GM18519 (cell line): ENCODE measurements at regions not wholly inside any gene's neighbourhood (a gene's known extent, or its start where the extent isn't known, plus 50 kb on each side); places are given as distances from the start of the nearest gene placed in this dataset.
A peak's percentile ranks its signal among the peaks of the same experiment; 100 is the strongest.

Experiments used
- ATAC-seq: cut with Tn5 transposase; IDR thresholded peaks from one replicate; pipeline ENCODE4 v1.9.1; 2021; ENCODE audit warnings: mild to moderate bottlenecking, moderate library complexity; ENCODE audit not compliant: unreplicated experiment, low FRiP score

DNA sequence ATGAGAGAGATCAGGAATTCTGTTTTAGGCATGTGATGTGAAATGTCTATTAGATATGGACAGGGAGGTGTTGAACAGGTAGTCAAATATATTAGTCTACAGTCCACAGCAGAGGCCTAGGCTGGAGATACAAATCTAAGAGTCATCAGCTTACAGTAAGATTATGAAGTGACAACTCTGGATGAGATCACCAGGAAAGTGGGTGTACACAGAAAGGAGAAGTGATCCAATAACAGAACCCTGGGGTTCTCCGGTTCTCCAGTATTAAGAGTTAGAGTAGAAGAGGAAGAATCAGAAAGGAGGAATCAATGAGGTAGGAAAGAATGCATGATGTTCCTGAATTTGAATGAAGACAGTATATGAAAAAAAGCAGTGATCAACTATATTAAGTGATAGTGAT, 362.3 kb downstream of the FIGN start:
- no peak for ATAC-seq

DNA sequence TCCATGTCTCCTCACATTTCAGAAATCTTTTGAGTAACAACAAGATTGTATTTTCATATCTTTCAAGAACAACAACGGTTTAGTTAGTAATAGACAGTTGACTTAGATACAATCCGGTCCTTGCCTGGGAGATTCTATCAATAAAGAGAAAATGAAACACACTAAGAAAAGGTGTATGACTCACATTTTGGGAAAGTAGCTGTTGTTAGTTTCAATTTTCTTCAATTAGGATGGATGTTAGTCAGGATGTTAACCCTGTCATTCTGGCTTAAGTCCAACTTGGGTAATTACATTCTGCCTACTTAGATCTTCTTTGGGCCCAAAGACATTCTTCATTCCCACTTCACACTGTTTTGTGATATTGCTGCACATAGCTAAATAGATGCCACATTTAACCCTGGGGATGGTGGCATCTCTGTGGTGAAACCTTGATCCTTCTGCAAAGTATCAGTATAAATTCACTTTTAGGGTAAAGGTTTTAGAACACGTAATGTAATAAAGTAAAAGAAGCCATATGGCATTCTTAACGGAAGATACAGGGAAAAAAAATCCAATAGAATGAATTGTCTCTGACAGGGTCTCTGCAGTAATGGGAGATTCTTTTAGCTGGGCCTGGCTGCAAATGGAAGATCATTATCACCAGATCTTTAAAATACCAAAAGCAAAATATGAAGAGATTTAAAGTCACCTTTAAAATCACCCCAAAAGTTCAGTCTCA, 365.5 kb downstream of the FIGN start:
- no peak for ATAC-seq

DNA sequence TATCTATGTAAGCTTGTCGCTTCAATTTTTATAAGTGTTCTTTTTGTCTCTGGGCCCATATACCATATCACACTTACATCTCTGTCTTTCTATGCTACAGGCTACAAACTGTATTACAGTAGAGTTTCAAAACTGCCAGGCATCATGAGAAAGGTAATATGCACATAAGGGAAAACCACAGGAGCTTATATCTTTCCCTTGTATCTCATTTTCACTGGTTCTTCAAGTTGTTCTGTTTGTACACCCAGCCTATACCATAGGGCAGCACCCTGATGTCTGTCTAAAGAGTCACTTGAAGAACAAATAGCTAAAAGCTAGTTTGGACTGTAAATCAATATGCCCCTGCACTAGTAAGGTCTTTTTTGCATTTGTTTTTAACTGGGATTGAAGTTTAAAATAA, 366.7 kb downstream of the FIGN start:
- ATAC-seq, result no peak

DNA sequence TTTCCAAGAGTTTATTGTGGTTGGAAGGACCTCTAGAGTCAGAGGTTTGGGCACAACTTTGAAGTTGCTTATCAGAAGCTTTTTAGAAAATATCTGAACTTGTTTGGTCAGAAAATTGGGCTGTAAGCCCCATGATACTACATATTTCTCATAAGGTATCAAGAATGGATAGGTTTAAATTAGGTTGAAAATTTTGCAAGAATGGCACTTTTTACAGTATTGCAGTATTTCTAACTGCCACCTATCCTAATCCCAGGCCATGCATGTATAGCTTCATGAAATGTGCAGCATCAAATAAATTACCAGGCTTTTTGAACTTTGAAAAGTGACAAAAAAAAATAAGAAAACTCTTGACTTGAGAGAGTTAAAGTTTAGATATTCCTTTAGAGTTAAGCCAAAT, 367.2 kb downstream of the FIGN start:
- ATAC-seq, result no peak

DNA sequence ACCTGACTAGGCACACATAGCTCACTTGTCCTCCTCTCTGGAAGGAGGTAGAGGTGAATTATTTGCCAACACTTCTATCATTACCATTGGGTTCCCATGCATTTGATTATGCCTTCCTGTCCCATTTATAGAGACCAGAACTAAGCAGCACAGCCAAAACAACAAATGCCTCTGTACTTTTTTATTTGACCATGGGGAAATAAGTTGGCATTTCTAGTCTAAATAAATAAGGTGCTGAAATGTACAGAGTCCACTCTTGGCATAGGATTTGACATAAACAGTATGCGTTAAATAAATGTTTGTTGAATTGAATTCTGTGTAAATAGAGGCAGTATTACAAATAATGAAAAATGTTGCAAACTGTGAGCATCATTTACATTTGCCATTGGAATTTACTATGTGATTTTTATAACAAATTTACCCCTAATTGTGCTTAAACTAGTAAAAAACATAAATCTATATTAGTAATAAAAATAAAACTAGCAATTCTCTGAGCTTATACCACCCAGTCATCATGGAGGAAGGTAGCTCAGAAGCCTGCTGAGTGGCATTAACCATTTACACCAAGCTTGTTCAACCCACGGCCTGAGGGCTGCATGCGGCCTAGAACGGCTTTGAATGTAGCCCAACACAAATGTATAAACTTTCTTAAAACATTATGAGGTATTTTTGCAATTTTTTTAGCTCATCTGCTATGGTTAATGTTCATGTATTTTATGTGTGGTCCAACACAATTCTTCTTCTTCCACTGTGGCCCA, 367.8 kb downstream of the FIGN start:
- ATAC-seq, result no peak

DNA sequence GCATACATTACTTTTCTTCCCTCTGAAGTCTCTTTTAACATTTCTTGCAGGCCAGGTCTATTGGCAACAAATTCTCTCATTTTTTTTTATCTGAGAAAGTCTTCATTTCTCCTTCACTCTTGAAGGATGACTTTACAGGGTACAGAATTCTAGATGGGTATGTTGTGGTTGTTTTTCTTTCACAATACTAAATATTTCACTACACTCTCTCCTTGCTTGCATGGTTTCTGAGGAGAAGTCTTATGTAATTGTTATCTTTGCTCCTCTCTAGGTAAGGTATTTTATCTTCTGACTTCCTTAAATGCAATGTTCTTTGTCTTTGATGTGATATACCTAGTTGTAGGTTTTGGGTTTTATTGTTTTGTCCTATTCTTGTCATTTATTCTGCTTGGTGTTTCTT, 371.1 kb downstream of the FIGN start:
- ATAC-seq, result no peak

DNA sequence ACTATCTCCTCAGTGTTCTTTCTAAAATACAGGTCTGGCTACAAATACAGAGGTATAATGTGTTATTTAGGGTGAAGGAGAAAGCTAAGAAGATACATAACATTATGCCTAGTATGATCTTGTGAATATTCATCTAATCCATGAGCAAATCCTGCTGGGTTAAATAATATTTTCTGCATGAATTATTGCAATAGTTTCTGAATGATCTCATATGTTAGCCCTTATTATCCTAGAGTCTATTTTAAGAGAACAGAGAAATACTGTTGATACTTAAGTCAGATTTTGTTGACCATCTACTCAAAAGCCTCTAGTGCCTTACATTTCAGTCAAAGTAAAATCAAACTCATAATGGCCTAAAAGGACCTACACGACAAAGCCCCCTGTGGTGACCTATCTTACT, 382.3 kb downstream of the FIGN start:
- no peak for ATAC-seq

DNA sequence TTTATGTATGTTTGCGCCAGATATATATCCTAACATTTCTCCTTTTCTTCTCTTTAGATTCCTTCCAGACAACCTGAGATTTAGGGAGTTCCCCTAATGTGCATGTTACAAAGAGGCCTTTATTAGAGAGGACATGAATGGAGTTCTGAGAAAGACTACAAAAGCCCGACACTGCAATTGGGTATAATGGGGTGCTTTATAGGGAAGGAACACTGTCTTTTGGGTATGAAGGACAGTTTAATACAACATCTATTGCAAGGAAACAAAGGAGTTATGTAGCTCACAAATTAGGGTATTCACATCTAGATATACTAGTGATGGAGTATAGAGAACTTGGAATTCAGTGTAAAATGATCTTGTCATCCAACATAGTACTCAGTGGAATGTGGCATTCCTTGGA, 383.8 kb downstream of the FIGN start:
- ATAC-seq, result no peak

DNA sequence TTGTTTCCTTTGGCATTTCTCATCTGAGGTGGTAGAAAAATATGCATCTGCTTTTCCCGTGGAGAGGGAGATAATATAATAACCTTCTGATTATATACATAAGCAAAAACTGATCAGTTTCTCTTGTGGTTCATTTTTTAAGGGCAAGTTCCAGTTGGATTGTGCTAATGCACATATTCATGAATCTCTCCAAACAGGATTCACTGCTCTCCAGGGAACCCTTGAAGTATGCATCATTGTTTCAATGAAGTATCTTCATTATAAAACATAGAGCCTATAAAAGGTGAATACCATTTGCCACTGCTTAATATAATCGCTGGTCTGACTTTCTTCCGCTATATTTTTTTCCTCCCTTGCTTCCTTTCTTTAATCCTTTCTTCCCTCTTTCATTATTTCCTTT, 384.7 kb downstream of the FIGN start:
- no peak for ATAC-seq

DNA sequence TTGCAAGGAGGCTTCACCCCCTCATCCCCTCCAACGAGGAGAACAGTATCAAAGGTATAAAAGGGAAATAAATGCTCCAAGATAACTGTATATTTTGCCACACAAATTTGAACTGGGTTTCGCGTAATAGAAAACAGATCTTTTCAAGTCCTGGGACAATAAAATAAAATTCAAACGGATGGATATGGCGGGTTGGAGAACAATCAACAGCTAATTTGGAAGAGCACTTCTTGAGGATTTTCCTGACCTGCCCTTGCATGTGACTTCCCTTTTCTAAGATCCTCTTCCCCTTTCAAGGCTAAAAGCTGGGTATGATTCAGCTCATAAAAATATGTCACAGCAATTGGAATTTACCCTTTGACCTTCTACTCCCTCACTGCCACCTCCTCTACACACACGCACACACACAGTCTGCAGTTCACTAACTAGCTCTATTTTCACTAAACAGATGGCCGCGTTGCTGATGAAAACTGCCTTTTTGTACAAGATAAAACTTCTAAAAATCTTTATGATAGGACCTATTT, 386.9 kb downstream of the FIGN start:
- ATAC-seq, result no peak

DNA sequence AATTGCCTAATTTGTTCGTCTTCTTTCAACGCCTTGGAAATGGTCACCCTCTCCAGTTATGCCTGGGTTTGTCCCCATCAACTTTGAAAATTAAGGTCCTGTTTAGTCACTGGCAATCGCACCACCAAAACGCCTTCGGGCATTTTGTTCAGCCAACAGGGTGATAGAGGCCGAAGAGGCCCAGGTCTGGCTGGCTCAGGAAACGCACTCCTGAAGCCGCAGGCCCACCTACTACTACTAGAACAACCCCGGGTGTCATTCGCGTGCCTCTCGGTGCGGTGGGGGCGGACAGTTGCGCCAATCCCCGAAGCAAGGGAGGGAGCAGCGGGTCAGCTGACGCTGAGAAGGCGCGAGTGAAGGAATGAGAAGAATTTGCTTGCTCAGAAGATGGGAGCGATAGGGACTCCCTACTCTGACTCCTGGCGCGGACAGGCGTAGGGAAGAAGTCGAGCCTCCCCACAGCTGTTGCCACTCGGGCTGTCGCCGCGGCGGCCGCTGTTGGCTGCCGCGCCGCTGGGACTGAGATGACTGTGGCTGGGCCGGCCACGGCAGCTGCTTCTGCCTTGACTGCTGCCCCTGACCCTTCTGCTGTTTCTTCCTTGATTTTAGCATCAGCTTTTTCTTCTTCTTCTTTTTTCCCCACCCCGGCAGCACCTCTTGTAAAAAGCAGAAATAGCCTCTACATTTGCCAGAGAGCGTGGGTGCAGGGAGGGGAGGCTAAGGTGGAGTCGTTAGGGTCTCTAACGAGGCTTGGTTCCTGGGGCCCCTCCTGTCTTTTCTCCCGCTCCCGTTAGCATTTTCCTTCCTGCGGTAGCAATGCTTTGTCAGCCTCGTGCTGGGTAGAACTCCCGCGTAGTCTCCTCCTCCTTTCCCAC, 387.6 kb downstream of the FIGN start:
- no peak for ATAC-seq

DNA sequence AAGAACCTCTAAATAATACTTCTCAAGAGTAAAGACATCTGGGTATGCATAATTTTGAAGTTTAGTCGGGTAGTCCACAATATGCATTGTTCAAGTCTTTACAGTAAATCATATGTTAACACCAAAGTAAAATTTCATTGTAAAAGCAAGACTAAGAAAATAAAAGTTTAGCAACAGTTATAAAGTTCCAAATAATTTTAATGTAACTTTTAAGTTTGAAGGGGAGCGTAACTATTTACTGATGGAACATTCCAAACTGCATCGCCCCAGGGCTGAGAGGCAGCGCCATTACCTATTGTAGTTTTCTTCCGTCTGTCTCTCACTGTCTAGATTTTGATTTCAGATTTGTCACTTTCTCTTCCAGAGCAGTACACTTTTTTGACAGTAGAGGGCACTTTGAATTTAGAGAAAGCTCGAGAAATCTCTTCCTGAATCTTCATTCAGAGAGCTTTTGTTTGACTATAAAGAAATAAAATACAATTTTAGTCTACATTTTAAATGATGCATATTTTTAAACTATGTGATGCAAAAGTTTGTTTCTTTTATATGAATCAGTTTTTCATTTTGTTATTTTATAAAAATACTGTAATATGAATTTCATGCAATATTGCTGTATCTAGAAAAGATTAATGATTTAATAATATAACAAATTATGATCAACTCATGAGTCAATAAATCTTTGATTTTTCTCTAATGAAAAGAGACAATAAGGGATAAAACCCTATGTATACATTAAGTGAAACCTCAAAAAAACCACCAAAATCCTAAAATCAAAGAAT, 389.8 kb downstream of the FIGN start:
- ATAC-seq, result peak; percentile 84

DNA sequence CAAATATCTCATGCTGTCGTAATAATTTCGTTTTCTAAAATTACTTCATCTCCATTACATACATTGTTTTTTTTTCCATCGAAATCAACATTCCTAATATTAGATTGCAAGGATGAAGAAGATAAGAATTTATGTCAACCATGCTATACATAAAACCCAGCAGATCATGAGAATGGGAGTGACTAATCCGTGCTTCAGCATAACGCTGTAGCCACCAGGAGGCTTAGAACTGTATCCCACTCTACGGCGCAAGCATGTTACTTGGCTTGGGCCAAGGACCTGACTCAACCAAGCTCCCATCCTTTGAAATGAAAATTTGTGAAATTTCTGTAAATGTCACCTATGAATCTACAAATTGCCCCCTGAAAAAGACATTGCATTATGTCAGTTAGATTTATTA, 392.5 kb downstream of the FIGN start:
- no peak for ATAC-seq

DNA sequence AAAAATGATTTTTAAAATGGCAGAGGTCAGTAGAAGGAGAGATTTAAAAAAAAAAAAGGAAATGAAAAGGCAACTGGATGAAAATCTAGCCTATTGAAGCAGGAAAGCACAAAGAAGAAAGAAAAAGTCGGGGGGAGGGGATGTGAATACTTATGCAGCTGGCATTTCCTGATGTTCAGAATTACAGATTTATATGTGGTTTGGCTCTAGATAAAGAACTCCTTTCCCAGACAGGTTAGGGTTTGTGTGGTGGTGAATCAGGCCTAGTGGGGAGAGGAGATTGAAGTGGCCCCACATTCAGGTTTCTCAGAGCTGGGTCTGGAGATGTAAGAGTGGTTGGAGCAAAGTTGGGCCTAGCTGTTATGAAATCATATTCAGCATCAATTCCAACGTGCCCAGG, 394.4 kb downstream of the FIGN start:
- no peak for ATAC-seq

DNA sequence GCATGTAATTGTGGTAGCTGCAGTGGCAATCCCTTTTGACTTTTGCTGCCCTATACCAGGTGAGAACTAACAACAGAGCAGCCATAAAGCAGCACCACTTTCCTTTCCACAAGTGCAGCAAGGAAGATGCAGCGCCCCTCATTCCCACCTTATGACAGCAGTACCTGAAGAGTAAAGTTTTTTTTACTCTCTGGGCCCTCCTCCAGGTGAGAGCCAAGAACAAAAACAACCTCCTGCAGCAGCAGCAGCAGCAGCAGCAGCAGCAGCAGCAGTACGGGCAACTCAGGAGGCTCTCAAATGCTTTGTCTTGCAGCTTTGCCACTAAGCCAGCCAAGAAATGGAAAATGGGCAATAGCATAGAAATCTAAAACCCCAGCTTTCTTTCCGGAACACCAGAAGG, 397.5 kb downstream of the FIGN start:
- no peak for ATAC-seq

DNA sequence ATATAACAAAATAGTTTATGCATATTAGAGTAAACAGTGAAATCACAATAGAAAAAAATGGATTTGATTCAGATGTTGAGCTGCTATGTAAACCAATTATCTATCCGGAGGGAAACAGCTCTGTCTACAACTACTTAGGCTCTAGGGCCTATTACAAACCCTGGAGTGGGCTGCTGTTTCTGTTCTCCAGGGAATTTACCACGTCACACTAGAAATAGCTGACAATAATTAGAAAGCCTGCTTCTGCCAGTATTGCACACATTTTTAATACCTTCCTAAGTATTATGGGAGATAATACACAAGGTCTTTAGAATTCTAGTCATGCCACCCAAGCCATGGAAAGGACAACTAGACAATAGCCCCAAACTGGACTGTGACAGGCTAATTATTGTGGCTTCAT, 411.1 kb downstream of the FIGN start:
- ATAC-seq, result no peak

DNA sequence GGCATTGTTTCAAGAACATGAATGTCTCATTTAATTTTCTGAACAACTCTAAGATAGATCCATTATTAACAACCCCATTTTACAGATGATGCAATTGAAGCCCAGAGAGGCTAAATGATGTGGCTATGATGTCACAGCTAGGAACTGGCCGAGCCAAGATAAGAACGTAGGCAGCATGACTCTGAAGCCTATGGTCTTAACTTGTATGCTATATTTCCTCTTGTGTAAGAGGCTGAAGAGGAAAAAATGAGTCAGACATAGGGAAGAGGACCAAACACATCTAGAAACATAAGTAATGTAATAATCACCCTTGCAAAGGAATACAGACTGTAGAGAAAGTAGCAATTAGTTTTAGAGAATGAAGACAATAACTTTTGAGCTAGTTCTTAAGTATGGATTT, 416.8 kb downstream of the FIGN start:
- ATAC-seq, result no peak

DNA sequence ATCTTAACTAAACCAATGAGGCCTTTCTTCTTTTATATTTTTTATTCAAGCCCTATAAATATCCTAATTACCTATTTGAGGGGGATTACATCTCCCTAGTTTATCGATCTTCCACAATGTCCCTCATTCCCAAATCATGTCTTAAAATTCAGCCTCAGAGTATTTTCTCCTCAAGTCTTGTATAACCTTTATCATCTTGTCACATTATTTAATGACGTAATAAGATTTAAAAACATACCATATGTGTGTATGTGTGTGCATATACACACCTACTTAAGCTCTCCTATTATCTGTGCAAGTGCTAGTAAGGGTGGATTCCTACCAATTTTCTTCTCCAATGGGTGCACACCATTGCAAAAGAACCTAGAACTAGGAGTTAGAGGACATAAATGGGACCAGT, 421.1 kb downstream of the FIGN start:
- no peak for ATAC-seq

DNA sequence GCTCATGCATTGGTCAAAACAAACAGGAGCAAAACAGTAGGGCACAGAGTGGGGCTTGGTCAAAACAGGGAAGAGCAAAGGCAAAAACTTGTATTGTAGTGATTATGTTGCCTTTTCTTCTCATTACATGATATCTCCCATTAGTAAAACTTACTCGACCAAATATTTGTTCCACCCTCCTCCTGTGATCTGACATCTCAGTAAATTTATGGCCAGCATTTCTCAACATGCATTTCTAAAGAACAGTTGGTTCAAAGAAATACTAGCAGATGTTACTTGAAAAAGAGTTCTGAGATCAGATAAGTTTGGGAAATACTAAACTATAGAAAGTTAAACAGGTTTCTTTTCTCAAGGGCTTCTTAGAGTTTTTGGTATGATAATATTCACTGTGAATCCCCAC, 423.1 kb downstream of the FIGN start:
- no peak for ATAC-seq

DNA sequence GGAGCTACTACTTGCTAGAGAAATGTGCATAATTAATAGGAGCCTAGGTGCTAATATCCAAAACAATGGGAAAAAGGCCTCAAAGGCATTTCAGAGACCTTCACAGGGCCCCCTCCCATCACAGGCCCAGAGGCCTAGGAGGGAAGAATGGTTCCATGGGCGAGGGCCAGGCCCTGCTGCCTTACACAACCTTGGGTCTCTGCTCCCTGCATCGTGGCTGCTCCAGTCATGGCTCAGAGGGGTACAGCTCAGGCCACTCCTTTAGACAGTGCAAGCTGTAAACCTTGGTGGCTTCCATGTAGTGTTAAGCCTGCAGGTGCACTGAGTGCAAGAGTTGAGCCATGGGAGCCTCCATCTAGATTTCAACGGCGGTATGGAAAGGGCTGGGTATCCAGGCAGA, 429.2 kb downstream of the FIGN start:
- no peak for ATAC-seq
